GM12873 (cell line): ENCODE measurements at regions not wholly inside any gene's neighbourhood (a gene's known extent, or its start where the extent isn't known, plus 50 kb on each side); places are given as distances from the start of the nearest gene placed in this dataset.

Source experiments
- TF ChIP-seq, protein P1 (sequence below): IDR thresholded peaks from 2 replicates; pipeline ENCODE4 v1.5.1; 2012; ENCODE audit warnings: low read depth, mild to moderate bottlenecking, moderate library complexity, low read length, control low read depth; ENCODE audit not compliant: insufficient read depth; ENCODE audit errors: missing control alignments

DNA sequence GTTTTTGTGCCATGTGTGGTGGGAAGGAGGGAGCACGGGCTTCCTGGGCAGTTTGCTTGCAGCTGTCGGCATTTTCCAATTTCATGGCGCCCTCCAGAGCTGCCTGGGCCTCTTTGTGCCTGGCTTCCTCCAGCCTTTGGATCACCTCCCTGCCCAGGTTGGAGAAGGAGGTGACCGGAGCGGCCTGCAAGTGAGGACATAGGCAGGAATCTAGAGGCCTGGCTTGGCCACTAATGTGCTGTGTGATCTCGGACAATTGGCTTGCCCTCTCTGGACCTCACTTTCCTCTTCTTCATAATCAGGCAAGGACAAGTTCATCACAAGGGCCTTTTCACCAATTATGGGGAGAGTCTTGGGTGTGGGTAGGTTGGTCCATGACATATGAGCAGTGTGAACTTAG, 245.1 kb downstream of the MATN1 start:
- TF ChIP-seq, protein P1, sequence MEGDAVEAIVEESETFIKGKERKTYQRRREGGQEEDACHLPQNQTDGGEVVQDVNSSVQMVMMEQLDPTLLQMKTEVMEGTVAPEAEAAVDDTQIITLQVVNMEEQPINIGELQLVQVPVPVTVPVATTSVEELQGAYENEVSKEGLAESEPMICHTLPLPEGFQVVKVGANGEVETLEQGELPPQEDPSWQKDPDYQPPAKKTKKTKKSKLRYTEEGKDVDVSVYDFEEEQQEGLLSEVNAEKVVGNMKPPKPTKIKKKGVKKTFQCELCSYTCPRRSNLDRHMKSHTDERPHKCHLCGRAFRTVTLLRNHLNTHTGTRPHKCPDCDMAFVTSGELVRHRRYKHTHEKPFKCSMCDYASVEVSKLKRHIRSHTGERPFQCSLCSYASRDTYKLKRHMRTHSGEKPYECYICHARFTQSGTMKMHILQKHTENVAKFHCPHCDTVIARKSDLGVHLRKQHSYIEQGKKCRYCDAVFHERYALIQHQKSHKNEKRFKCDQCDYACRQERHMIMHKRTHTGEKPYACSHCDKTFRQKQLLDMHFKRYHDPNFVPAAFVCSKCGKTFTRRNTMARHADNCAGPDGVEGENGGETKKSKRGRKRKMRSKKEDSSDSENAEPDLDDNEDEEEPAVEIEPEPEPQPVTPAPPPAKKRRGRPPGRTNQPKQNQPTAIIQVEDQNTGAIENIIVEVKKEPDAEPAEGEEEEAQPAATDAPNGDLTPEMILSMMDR, result no peak

- TF ChIP-seq, protein P1, result no peak
These were observed 245.8 kb downstream of the MATN1 start for GRCh38 chr1:30477588-30477987.

DNA sequence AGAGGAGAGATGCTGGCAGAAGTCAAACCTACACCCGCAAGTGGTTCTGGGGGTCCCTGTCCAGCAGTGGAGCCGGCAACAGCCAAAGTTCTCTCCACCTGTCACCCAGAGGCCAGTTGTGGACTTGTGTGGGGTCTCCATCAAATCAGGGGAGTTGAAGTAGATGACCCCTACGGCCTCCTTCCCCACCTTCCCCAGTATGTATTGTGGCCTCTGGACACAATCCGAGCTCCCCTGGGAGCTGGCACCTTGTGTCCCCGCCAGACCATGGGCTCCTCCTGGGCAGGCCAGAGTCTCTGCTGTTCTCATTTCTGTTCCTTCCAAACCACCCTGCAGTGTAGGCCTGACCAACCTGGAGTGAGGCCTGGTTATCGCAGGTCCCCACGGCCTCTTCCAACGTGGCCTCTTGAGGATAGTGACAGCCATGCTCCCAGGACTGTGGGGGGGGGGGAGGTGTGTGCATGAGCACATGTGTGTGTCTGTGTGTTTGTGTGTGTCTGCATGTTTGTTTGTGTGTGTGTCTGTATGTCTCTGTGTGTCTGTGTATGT, 246.4 kb downstream of the MATN1 start:
- TF ChIP-seq, protein P1, result no peak

GRCh38 chr1:30476476-30476875, 246.9 kb downstream of the MATN1 start:
- TF ChIP-seq, protein P1, result no peak

- TF ChIP-seq, protein P1, result no peak
These were observed 247.4 kb downstream of the MATN1 start for GRCh38 chr1:30475966-30476365.

DNA sequence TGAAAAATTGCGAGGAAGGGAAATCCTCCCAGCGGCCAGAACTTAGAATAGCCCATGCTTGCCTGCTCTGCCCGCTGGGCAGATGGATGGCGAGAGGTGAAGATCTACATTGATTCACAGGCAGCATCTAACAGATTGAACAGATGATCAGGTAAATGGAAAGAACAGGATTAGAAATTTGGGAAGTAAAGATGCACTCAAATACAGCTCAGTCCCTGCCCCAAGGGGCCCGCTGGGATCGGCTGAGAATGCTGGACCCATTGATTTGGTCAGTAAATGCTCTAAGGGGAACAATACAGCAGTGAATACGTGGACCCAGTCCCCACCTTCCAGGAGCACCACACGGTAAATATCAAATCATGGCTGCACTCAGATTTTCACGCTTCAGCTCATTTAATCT, 248.2 kb downstream of the MATN1 start:
- TF ChIP-seq, protein P1, result no peak

GRCh38 chr1:30474818-30475200, 248.6 kb downstream of the MATN1 start:
- TF ChIP-seq, protein P1, result no peak
